H54 (cell line): ENCODE measurements at regions not wholly inside any gene's neighbourhood (a gene's known extent, or its start where the extent isn't known, plus 50 kb on each side); places are given as distances from the start of the nearest gene placed in this dataset.

ENCODE experiments used
- DNase-seq: peaks from one replicate; pipeline ENCODE4 v3.0.0; 2011; ENCODE audit warnings: low spot score, mixed read lengths; ENCODE audit not compliant: insufficient read length
- FAIRE-seq: peaks from 3 replicates; lab custom pipeline; 2011; peaks lifted over from hg19 to GRCh38; lab: Jason Lieb, UNC
- POLR2A ChIP-seq: IDR thresholded peaks from 2 replicates; pipeline ENCODE4 v1.6.1; 2011; ENCODE audit warnings: low read depth, mild to moderate bottlenecking, low read length

DNA sequence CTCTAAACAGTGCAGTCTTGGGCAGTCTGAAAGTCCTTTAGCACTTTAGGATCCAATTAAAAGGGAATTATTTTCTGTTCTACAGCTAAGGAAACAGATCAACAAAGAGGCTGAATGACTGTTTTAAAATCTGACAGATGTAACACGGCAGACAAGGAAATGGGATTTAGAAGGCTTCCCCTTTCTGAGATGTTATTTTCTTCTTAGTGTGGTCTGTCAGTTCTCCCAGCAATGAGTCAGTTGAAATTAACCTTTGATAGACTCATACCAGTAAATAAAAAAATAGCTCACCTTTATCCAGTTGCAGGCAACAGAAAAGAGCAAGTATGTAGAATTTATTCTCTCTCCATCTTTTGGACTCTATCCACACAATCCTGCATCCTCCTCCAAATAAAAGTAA, 98.1 kb downstream of the NEDD1 start:
- no peak for FAIRE-seq
- DNase-seq: no peak
- TF ChIP-seq POLR2A: no peak

- TF ChIP-seq POLR2A: no peak
- no peak for DNase-seq
- FAIRE-seq: no peak
Measured at GRCh38 chr12:97005646-97006045, 98.6 kb downstream of the NEDD1 start.

- DNase-seq: no peak
- FAIRE-seq: no peak
- TF ChIP-seq POLR2A: no peak
Measured at GRCh38 chr12:97006585-97006984, 99.5 kb downstream of the NEDD1 start.

GRCh38 chr12:97016163-97016562, 109.1 kb downstream of the NEDD1 start:
- TF ChIP-seq POLR2A: no peak
- no peak for DNase-seq
- no peak for FAIRE-seq

GRCh38 chr12:97017213-97017612, 110.2 kb downstream of the NEDD1 start:
- DNase-seq (no peak), FAIRE-seq (no peak)
- no peak for TF ChIP-seq POLR2A

DNA sequence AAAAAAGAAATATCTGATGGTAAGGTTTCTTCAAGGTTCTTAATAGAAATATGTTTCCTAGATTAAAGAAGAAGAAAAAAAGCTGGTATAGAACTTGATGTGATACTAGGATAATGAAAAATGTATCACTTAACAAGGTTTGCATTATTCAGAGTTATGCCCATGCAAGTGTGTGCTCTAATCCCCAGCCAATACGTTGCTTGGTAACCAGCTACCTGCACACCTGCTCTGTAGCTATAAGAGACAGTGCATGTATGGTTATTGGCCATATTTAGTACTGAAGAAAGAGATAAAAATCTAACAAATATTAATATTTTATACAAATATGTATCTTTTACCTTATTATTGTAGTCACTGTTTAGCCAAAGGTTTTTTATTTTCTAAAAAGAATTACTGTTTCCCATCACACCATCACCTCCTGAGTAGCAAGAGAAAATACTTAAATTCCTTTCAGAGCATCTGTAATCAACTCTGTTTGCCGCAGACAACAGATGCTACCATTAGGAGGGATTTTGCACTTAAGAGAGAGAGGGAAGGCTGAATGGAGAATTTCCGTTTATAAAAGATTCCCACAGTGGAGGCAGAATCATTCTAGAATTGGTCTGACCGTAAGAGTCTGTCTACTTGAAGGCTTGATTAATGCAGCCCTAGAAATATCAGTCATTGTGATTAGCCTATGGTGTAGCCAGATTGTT, 115.6 kb downstream of the NEDD1 start:
- FAIRE-seq: no peak
- TF ChIP-seq POLR2A: no peak
- DNase-seq: no peak

DNA sequence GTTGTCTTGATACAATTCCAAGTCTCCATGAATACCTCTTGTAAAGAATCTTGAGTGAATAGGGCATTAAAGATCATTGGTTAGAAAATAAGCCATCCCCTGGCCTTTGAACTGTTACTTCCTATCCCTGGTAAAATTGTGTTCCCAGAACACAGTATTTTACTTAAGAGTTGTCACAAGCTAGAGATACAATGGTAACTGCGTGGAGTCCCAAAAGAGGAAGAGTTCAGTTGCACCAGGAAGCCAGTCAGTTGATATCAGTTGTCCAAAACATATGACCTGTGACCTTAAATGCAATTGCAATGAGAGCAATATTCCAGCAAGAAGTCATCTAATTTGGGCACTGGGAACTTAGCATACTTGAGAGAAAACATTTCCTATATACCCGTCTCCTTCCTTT, 117.3 kb downstream of the NEDD1 start:
- no peak for DNase-seq
- no peak for TF ChIP-seq POLR2A
- FAIRE-seq: no peak

DNA sequence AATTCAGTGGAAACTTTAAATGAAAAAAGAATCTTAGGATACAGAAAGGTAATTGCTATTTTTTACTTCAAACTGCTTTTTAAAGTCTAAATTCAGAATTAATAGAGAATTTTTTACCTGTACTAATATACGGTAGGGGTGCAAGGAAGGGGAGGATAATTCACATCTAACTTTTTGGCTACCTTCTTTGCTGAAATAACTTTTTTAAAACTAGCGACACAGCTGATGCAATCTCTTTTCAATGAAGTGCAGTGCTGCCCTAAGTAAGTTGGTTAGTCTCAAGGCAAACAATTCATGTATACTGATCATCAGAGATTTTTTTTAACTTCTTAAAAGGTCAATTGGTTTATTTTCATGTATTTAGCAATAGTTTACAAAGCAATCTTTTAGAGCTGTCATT, 119.8 kb downstream of the NEDD1 start:
- DNase-seq: no peak
- TF ChIP-seq POLR2A: no peak
- FAIRE-seq: no peak

DNA sequence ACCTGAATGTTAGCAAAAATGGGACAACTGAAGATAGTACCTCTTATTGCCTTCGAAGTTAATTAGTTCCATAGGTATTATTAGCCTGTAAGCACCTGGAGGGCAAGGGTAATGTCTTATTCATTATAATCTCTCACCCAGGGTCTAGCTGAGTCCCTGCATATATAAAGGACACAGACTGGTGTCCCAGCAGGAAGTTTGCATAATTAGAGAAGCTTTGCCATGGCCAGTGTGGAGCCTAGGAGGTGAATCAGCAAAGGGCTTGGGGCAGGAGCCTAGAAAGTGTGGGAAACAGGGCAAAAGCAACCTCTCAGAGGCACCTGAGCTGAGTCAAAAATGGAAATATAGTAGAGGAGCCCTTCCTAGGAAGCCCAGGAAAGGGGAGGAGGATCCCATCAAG, 120.4 kb downstream of the NEDD1 start:
- no peak for FAIRE-seq
- no peak for DNase-seq
- no peak for TF ChIP-seq POLR2A

DNA sequence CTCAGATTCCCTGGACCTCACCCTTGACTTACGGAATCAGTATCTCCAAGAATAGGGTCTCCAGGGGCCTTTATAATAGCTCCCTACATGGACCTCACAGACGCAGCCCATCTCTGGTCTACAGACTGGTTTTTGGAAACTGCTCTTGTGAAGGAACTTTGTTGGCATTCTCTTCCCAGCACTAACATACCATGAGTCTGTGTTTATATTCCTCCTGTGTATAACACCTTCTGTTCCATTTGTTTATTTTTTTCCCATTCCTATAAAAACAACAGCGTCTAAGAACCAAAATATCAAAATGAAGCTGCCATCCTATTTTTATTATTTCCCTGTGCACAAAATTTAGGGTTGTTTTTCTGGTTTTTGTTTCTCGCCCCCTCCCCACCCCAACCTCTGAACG, 131.1 kb downstream of the NEDD1 start:
- DNase-seq (no peak), FAIRE-seq (no peak)
- TF ChIP-seq POLR2A: no peak

DNA sequence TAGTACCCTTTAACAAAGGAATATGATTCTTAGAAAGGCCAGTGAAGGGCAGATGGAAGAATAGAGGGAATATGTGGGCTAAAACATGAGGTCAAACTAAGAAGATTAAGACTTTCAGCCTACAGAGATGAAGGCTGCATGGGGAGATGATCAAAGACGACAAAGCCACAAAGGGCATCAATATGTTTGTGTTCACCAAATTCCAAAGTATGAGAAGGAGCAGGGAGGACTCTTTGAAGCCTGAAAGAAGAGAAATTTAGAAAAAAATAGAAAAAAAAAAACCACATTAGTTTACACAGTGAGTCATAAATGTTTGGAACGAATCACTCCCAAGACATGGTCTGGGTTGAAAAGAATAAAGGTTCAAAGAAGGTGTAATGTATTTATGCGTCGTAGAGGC, 131.8 kb downstream of the NEDD1 start:
- FAIRE-seq (no peak), DNase-seq (no peak)
- no peak for TF ChIP-seq POLR2A

DNA sequence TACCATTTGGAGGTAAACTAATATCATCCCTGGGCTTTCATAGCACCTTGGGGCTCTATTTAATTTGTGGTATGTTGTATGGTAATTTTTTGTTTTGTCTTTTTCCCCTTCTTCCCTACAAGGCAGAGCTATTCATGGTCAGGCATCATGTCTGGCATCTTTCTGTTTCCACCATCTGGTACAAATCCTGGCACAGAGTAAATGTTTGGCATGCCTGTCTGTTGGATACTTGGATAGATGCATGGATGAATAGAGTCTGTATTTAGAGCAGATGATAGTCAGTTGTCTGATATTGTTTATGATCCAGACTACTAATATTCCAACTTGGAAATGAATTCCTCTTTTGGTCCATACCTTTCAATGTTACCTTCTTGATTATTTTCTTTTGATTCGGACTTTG, 139.8 kb downstream of the NEDD1 start:
- no peak for TF ChIP-seq POLR2A
- DNase-seq (no peak), FAIRE-seq (no peak)

GRCh38 chr12:97047361-97047760, 140.3 kb downstream of the NEDD1 start:
- TF ChIP-seq POLR2A: no peak
- FAIRE-seq (no peak), DNase-seq (no peak)

DNA sequence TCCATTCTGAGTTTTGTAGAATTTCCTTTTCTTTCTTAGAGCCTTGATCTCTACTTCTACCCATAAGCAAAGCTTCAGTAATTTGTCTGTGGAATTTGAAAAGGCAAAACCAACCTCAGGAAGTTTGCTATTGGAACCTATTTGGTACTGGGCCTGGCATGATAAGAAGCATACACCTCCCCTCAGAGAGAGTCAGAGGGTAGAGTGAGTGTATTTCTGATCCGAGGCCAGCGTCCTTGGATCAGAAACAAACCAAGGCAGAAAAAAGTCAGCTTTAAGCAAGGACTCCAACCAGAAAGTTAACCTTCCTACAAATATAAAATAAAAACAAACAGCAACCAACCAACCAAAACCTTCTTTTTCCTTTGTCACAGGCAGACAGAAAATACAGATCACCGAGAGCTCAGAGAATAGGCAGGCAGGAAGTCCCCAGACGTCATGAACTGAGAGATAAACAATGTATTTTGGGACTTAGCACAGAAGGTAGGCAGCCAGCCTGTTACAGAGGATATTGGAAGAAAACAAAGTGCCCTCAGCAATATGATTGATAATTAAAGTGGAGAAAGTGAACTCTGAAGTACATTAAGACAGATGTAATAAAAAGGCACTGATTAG, 141.5 kb downstream of the NEDD1 start:
- FAIRE-seq (no peak), DNase-seq (no peak)
- no peak for TF ChIP-seq POLR2A

GRCh38 chr12:97050509-97050908, 143.5 kb downstream of the NEDD1 start:
- FAIRE-seq: no peak
- TF ChIP-seq POLR2A: no peak
- DNase-seq: no peak
